Mesendoderm (in vitro differentiated cells): ENCODE measurements at regions not wholly inside any gene's neighbourhood (a gene's known extent, or its start where the extent isn't known, plus 50 kb on each side); places are given as distances from the start of the nearest gene placed in this dataset.

Experiments
- DNase-seq: peaks from one replicate; pipeline ENCODE4 v3.0.0; 2013
- H2AK5ac ChIP-seq: 2 replicates; pipeline ENCODE4 v1.6.1; 2013; ENCODE audit warnings: low read length, inconsistent platforms
- H2BK120ac ChIP-seq: 2 replicates; pipeline ENCODE4 v1.6.1; 2013; ENCODE audit warnings: low read depth, mild to moderate bottlenecking, low read length, moderate library complexity, mixed read lengths
- H2BK15ac ChIP-seq: replicated peaks from 2 replicates; pipeline ENCODE4 v1.6.1; 2013; ENCODE audit warnings: low read depth, mild to moderate bottlenecking, moderate library complexity
- H2BK5ac ChIP-seq: 2 replicates; pipeline ENCODE4 v1.6.1; 2013; ENCODE audit warnings: low read length, inconsistent platforms
- H3K18ac ChIP-seq: 2 replicates; pipeline ENCODE4 v1.6.1; 2013; ENCODE audit warnings: mild to moderate bottlenecking, low read length, mixed read lengths
- H3K23ac ChIP-seq: one replicate; pipeline ENCODE4 v1.6.1; 2013; ENCODE audit warnings: low read length
- H3K27ac ChIP-seq: 2 replicates; pipeline ENCODE4 v1.5.1; 2013; ENCODE audit warnings: low read depth, mild to moderate bottlenecking, inconsistent platforms, low read length, moderate library complexity
- H3K27me3 ChIP-seq: 2 replicates; pipeline ENCODE4 v1.6.1; 2013; ENCODE audit warnings: low read length, control low read depth, mild to moderate bottlenecking, inconsistent platforms; ENCODE audit not compliant: insufficient read depth, poor library complexity
- H3K36me3 ChIP-seq: 2 replicates; pipeline ENCODE4 v1.6.1; 2013; ENCODE audit warnings: low read length, inconsistent platforms; ENCODE audit not compliant: control insufficient read depth, insufficient read depth
- H3K4ac ChIP-seq: one replicate; pipeline ENCODE4 v1.6.1; 2013; ENCODE audit warnings: low read depth, mild to moderate bottlenecking, low read length, moderate library complexity
- H3K4me1 ChIP-seq: 2 replicates; pipeline ENCODE4 v1.6.1; 2013; ENCODE audit warnings: low read depth, low read length, inconsistent platforms; ENCODE audit not compliant: control insufficient read depth
- H3K4me2 ChIP-seq: 2 replicates; pipeline ENCODE4 v1.6.1; 2013; ENCODE audit warnings: low read length
- H3K4me3 ChIP-seq: 2 replicates; pipeline ENCODE4 v1.5.1; 2013; ENCODE audit warnings: mild to moderate bottlenecking, low read length
- H3K56ac ChIP-seq: one replicate; pipeline ENCODE4 v1.6.1; 2013; ENCODE audit warnings: low read length
- H3K79me1 ChIP-seq: 2 replicates; pipeline ENCODE4 v1.6.1; 2013; ENCODE audit warnings: low read length, inconsistent platforms
- H3K79me2 ChIP-seq: 2 replicates; pipeline ENCODE4 v1.6.1; 2013; ENCODE audit warnings: mild to moderate bottlenecking, low read length; ENCODE audit not compliant: control insufficient read depth, insufficient read depth
- H3K9ac ChIP-seq: 2 replicates; pipeline ENCODE4 v1.6.1; 2013; ENCODE audit warnings: low read length, inconsistent platforms
- H4K5ac ChIP-seq: one replicate; pipeline ENCODE4 v1.6.1; 2013; ENCODE audit warnings: low read length
- H4K8ac ChIP-seq: one replicate; pipeline ENCODE4 v1.6.1; 2013; ENCODE audit warnings: low read depth, mild to moderate bottlenecking, control low read depth, low read length, moderate library complexity
- WGBS: extraction: QIAGEN DNeasy Blood & Tissue Kit; methylation state at CpG from one replicate; pipeline ENCODE4 v1.1.7; 2013; ENCODE audit warnings: low lambda C conversion rate, missing lambda C conversion rate; ENCODE audit not compliant: insufficient coverage; ENCODE audit errors: extremely low coverage; 5-methylcytosine and 5-hydroxymethylcytosine counted together

GRCh38 chr9:80518441-80518840 lies 946.7 kb downstream of the TLE4 start:
- Histone ChIP-seq H2BK120ac (no peak overlapping the region), H3K4ac (no peak overlapping the region), H2AK5ac (no peak overlapping the region), H4K8ac (no peak overlapping the region), H3K18ac (no peak overlapping the region), H3K4me1 (no peaks in the 10 kb centered on the region), H3K9ac (no peak overlapping the region), H3K23ac (no peak overlapping the region), H2BK15ac (no peak overlapping the region), H3K36me3 (no peaks in the 10 kb centered on the region), H3K27me3 (no peaks in the 10 kb centered on the region), H4K5ac (no peak overlapping the region), H3K56ac (no peak overlapping the region), H3K27ac (no peak overlapping the region), H3K79me2 (no peaks in the 10 kb centered on the region), H3K4me3 (no peak overlapping the region), H2BK5ac (no peak overlapping the region), H3K79me1 (no peaks in the 10 kb centered on the region), H3K4me2 (no peak overlapping the region)
- WGBS = no CpG with 5 or more reads among the region's 3 CpGs
- DNase-seq = no peak

- H2BK5ac ChIP-seq = no peak overlapping the region
- no peak overlapping the region for H2BK15ac ChIP-seq
- no peaks in the 10 kb centered on the region for H3K4me1 ChIP-seq
- no peak overlapping the region for H3K4me2 ChIP-seq
- DNase-seq = no peak
- no peak overlapping the region for H2BK120ac ChIP-seq
- no peak overlapping the region for H2AK5ac ChIP-seq
- H3K9ac ChIP-seq = no peak overlapping the region
- H3K27ac ChIP-seq = no peak overlapping the region
- no peak overlapping the region for H3K4ac ChIP-seq
- no peak overlapping the region for H3K23ac ChIP-seq
- H4K5ac ChIP-seq = no peak overlapping the region
- no peak overlapping the region for H4K8ac ChIP-seq
- H3K4me3 ChIP-seq = no peak overlapping the region
- WGBS = no CpG with 5 or more reads among the region's 3 CpGs
- H3K18ac ChIP-seq = no peak overlapping the region
- no peaks in the 10 kb centered on the region for H3K79me1 ChIP-seq
- no peaks in the 10 kb centered on the region for H3K36me3 ChIP-seq
- H3K79me2 ChIP-seq = no peaks in the 10 kb centered on the region
- H3K27me3 ChIP-seq = no peaks in the 10 kb centered on the region
- no peak overlapping the region for H3K56ac ChIP-seq
Observed at GRCh38 chr9:80516679-80517078, 944.9 kb downstream of the TLE4 start.

- Histone ChIP-seq H2BK15ac (no peak overlapping the region), H3K27ac (no peak overlapping the region), H3K36me3 (no peaks in the 10 kb centered on the region), H2AK5ac (no peak overlapping the region), H3K23ac (no peak overlapping the region), H3K27me3 (no peaks in the 10 kb centered on the region), H3K56ac (no peak overlapping the region), H3K18ac (no peak overlapping the region), H3K79me2 (no peaks in the 10 kb centered on the region), H3K4me3 (no peak overlapping the region), H2BK120ac (no peak overlapping the region), H3K79me1 (no peaks in the 10 kb centered on the region), H4K8ac (no peak overlapping the region), H3K4ac (no peak overlapping the region), H3K9ac (no peak overlapping the region), H3K4me1 (no peaks in the 10 kb centered on the region), H2BK5ac (no peak overlapping the region), H4K5ac (no peak overlapping the region), H3K4me2 (no peak overlapping the region)
- no CpG with 5 or more reads among the region's 1 CpG for whole genome bisulfite sequencing
- DNase-seq = no peak
Observed at GRCh38 chr9:80509358-80509757, 937.6 kb downstream of the TLE4 start.

GRCh38 chr9:80507611-80508010 lies 935.8 kb downstream of the TLE4 start:
- Histone ChIP-seq H4K8ac (no peak overlapping the region), H4K5ac (no peak overlapping the region), H3K27me3 (no peaks in the 10 kb centered on the region), H3K4me2 (no peak overlapping the region), H3K79me2 (no peaks in the 10 kb centered on the region), H3K18ac (no peak overlapping the region), H2BK5ac (no peak overlapping the region), H2BK120ac (no peak overlapping the region), H3K23ac (no peak overlapping the region), H2AK5ac (no peak overlapping the region), H3K9ac (no peak overlapping the region), H3K56ac (no peak overlapping the region), H2BK15ac (no peak overlapping the region), H3K4me3 (no peak overlapping the region), H3K79me1 (no peaks in the 10 kb centered on the region), H3K4me1 (no peaks in the 10 kb centered on the region), H3K4ac (no peak overlapping the region), H3K27ac (no peak overlapping the region), H3K36me3 (no peaks in the 10 kb centered on the region)
- WGBS = no CpG with 5 or more reads among the region's 3 CpGs
- DNase-seq = no peak

GRCh38 chr9:80504601-80505230 lies 933.0 kb downstream of the TLE4 start:
- no peaks in the 10 kb centered on the region for H3K79me2 ChIP-seq
- H4K5ac ChIP-seq = no peak overlapping the region
- no peak overlapping the region for H2BK5ac ChIP-seq
- H3K56ac ChIP-seq = no peak overlapping the region
- no peaks in the 10 kb centered on the region for H3K36me3 ChIP-seq
- no peak for DNase-seq
- H2BK120ac ChIP-seq = no peak overlapping the region
- WGBS = no CpG with 5 or more reads among the region's 7 CpGs
- H3K27ac ChIP-seq = no peak overlapping the region
- no peaks in the 10 kb centered on the region for H3K4me1 ChIP-seq
- H3K4me2 ChIP-seq = no peak overlapping the region
- H3K18ac ChIP-seq = no peak overlapping the region
- no peak overlapping the region for H3K4me3 ChIP-seq
- no peak overlapping the region for H2BK15ac ChIP-seq
- no peak overlapping the region for H3K23ac ChIP-seq
- H3K27me3 ChIP-seq = no peaks in the 10 kb centered on the region
- no peak overlapping the region for H4K8ac ChIP-seq
- no peak overlapping the region for H3K9ac ChIP-seq
- no peak overlapping the region for H3K4ac ChIP-seq
- no peak overlapping the region for H2AK5ac ChIP-seq
- H3K79me1 ChIP-seq = no peaks in the 10 kb centered on the region

- Histone ChIP-seq H3K79me2 (no peaks in the 10 kb centered on the region), H3K36me3 (no peaks in the 10 kb centered on the region), H3K4me1 (no peaks in the 10 kb centered on the region), H2BK15ac (no peak overlapping the region), H2AK5ac (no peak overlapping the region), H3K23ac (no peak overlapping the region), H3K4me2 (no peak overlapping the region), H3K27ac (no peak overlapping the region), H2BK5ac (no peak overlapping the region), H3K79me1 (no peaks in the 10 kb centered on the region), H2BK120ac (no peak overlapping the region), H4K8ac (no peak overlapping the region), H3K27me3 (no peaks in the 10 kb centered on the region), H3K4me3 (no peak overlapping the region), H3K9ac (no peak overlapping the region), H4K5ac (no peak overlapping the region), H3K18ac (no peak overlapping the region), H3K4ac (no peak overlapping the region), H3K56ac (no peak overlapping the region)
- no CpG with 5 or more reads among the region's 2 CpGs for WGBS
- no peak for DNase-seq
Observed at GRCh38 chr9:80503671-80504281, 932.0 kb downstream of the TLE4 start.
